GM19324 (cell line): ENCODE measurements at regions not wholly inside any gene's neighbourhood (a gene's known extent, or its start where the extent isn't known, plus 50 kb on each side); places are given as distances from the start of the nearest gene placed in this dataset.

Experiments used
- ATAC-seq: cut with Tn5 transposase; IDR thresholded peaks from one replicate; pipeline ENCODE4 v1.9.1; 2021; ENCODE audit warnings: mild to moderate bottlenecking, moderate library complexity; ENCODE audit not compliant: unreplicated experiment, low FRiP score

- no peak for ATAC-seq
These were observed 167.0 kb upstream of the SASH1 start for GRCh38 chr6:148175550-148176188.

GRCh38 chr6:148177589-148178233 lies 164.9 kb upstream of the SASH1 start:
- no peak for ATAC-seq

- ATAC-seq, result no peak
These were observed 162.9 kb upstream of the SASH1 start for GRCh38 chr6:148179786-148180185.

- no peak for ATAC-seq
These were observed 160.3 kb upstream of the SASH1 start for GRCh38 chr6:148182378-148182777.

- no peak for ATAC-seq
These were observed 158.9 kb upstream of the SASH1 start for GRCh38 chr6:148183776-148184175.

- no peak for ATAC-seq
These were observed 155.7 kb upstream of the SASH1 start for GRCh38 chr6:148186916-148187315.

- ATAC-seq, result no peak
These were observed 150.3 kb upstream of the SASH1 start for GRCh38 chr6:148192310-148192709.

GRCh38 chr6:148193063-148193680 lies 149.5 kb upstream of the SASH1 start:
- no peak for ATAC-seq

GRCh38 chr6:148195511-148195910 lies 147.1 kb upstream of the SASH1 start:
- ATAC-seq, result no peak

GRCh38 chr6:148199584-148199983 lies 143.1 kb upstream of the SASH1 start:
- ATAC-seq, result no peak

GRCh38 chr6:148200293-148200692 lies 142.3 kb upstream of the SASH1 start:
- no peak for ATAC-seq

- no peak for ATAC-seq
These were observed 141.9 kb upstream of the SASH1 start for GRCh38 chr6:148200781-148201180.

- no peak for ATAC-seq
These were observed 139.2 kb upstream of the SASH1 start for GRCh38 chr6:148203281-148203925.

GRCh38 chr6:148203970-148204369 lies 138.7 kb upstream of the SASH1 start:
- peak; percentile 98 for ATAC-seq

- ATAC-seq, result no peak
These were observed 134.3 kb upstream of the SASH1 start for GRCh38 chr6:148208298-148208697.

GRCh38 chr6:148211777-148212324 lies 130.8 kb upstream of the SASH1 start:
- ATAC-seq, result no peak

- no peak for ATAC-seq
These were observed 130.3 kb upstream of the SASH1 start for GRCh38 chr6:148212366-148212765.

GRCh38 chr6:148213366-148213765 lies 129.3 kb upstream of the SASH1 start:
- no peak for ATAC-seq

GRCh38 chr6:148214667-148215066 lies 128.0 kb upstream of the SASH1 start:
- ATAC-seq, result no peak

GRCh38 chr6:148217051-148217450 lies 125.6 kb upstream of the SASH1 start:
- no peak for ATAC-seq

- no peak for ATAC-seq
These were observed 124.7 kb upstream of the SASH1 start for GRCh38 chr6:148217921-148218320.
